Stomach (tissue), 8 donors: ENCODE measurements at regions not wholly inside any gene's neighbourhood (a gene's known extent, or its start where the extent isn't known, plus 50 kb on each side); places are given as distances from the start of the nearest gene placed in this dataset.

Experiments used
- DNase-seq, 2 donors: peaks; one replicate each; pipeline versions ENCODE4 v3.0.0 to v3.0.0-alpha.2; 2013 to 2019
- H3K27ac ChIP-seq, 5 donors: fragments of 200-600 bp in 4 of 5; sonication (generic) in 4 of 5; one replicate each; pipeline ENCODE4 v1.5.1; 2013 to 2019; ENCODE audit warnings: mild to moderate bottlenecking in 1 of 5, moderate library complexity in 1 of 5
- H3K27me3 ChIP-seq, 3 donors: fragments of 200-600 bp; sonication (generic); one replicate each; pipeline ENCODE4 v1.5.1; 2017 to 2019; ENCODE audit warnings: mixed run types in 1 of 3
- H3K36me3 ChIP-seq, 4 donors: fragments of 200-600 bp; sonication (generic); 1 replicate in 3 of 4; 2 replicates in 1 of 4; pipeline ENCODE4 v1.5.1; 2016 to 2019
- H3K4me1 ChIP-seq, 4 donors: fragments of 200-600 bp; sonication (generic); one replicate each; pipeline ENCODE4 v1.5.1; 2016 to 2019
- H3K4me3 ChIP-seq, 4 donors: fragments of 200-600 bp; sonication (generic) in 3 of 4; one replicate each; pipeline ENCODE4 v1.5.1; 2016 to 2019; ENCODE audit warnings: mild to moderate bottlenecking in 1 of 4
- H3K9me3 ChIP-seq, 4 donors: fragments of 200-600 bp; sonication (generic); one replicate each; pipeline ENCODE4 v1.5.1; 2016 to 2019
- EP300 ChIP-seq: sonication (generic); formaldehyde crosslinking; IDR thresholded peaks from one replicate; pipeline ENCODE4 v1.6.1; 2017; ENCODE audit warnings: antibody characterized with exemption
- POLR2A ChIP-seq, 4 donors: fragments of 450-650 bp; IDR thresholded peaks; one replicate each; pipeline ENCODE4 v1.6.1; 2016; ENCODE audit warnings: antibody characterized with exemption in 4 of 4, control low read depth in 2 of 4, mild to moderate bottlenecking in 1 of 4, moderate library complexity in 1 of 4
- POLR2AphosphoS5 ChIP-seq, 3 donors: sonication (generic); formaldehyde crosslinking; IDR thresholded peaks; one replicate each; pipeline ENCODE4 v1.6.1; 2016; ENCODE audit warnings: antibody characterized with exemption in 3 of 3
- WGBS, 5 donors: extraction: QIAGEN DNeasy Blood & Tissue Kit in 3 of 5; methylation state at CpG; one replicate each; pipeline versions ENCODE4 v1.1.5 to v1.1.7; 2013 to 2018; 5-methylcytosine and 5-hydroxymethylcytosine counted together
- intact Hi-C: fragments of 100-400 bp; cut with DNase I; formaldehyde crosslinking; loops from one replicate; pipeline ENCODE4 v1.15.1; 2023; ENCODE audit warnings: low total_unique reads
- TF ChIP-seq, protein P1 (sequence below), 7 experiments: fragments of 450-650 bp in 4 of 7; fragments of 200-600 bp in 3 of 7; sonication (generic) in 3 of 7; IDR thresholded peaks; one replicate each; pipeline ENCODE4 v1.5.1; 2016 to 2019; ENCODE audit warnings: antibody characterized with exemption in 7 of 7, control low read depth in 2 of 7, mild to moderate bottlenecking in 1 of 7
- donor health status: healthy with polysubstance abuse.
- donor health status: Bipolar disorder and iron deficiency.
- donor health status: healthy.

DNA sequence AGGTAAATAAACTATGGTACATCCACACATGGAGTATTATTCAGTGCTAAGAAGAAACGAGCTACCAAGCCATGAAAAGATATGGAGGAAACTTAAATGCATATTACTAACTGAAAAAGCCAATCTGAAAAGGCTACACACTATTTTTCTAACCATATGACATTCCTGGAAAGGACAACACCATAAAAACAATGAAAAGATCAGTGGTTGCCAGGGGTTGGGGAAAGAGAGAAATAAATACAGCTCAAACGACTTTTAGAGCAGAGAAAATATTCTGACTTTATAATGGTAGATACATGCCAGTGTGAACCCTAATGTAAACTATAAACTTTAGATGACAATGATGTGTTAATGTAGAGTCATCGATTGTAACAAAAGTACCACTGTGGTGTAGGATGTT, 225.9 kb upstream of the BTBD3 start:
- WGBS, 5 donors = 64 to 74% (median 70%) methylated on average over 3 of the region's 3 CpGs

DNA sequence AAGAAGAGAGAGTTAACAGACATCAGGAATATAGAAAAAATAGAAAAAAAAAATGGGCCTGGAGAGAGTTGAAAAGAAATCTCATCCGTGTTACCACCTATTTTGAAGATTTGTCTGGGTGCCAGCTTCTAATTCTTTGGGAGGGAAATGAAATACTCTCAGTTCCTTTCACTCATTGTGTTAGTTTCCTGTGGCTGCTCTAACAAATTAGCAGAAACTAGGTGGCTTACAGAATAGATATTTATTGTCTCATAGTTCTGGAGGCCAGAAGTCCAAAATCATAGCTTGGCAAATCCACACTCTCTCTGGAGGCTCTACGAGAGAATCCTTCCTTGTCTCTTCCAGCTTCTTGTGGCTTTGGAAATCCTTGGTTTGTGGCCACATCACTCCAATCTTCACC, 225.1 kb upstream of the BTBD3 start:
- 47 to 67% (median 58%) methylated on average over 2 of the region's 2 CpGs for WGBS, 5 donors
- H3K4me3 ChIP-seq = no peak overlapping the region
- H3K9me3 ChIP-seq = peaks cover 0 to 5% (median under 1%) of the 10 kb centered on the region in 4 donors
- H3K27ac ChIP-seq = no peak overlapping the region
- TF ChIP-seq, protein P1, sequence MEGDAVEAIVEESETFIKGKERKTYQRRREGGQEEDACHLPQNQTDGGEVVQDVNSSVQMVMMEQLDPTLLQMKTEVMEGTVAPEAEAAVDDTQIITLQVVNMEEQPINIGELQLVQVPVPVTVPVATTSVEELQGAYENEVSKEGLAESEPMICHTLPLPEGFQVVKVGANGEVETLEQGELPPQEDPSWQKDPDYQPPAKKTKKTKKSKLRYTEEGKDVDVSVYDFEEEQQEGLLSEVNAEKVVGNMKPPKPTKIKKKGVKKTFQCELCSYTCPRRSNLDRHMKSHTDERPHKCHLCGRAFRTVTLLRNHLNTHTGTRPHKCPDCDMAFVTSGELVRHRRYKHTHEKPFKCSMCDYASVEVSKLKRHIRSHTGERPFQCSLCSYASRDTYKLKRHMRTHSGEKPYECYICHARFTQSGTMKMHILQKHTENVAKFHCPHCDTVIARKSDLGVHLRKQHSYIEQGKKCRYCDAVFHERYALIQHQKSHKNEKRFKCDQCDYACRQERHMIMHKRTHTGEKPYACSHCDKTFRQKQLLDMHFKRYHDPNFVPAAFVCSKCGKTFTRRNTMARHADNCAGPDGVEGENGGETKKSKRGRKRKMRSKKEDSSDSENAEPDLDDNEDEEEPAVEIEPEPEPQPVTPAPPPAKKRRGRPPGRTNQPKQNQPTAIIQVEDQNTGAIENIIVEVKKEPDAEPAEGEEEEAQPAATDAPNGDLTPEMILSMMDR (IDR thresholded peaks at IDR 0.05) = no peak
- TF ChIP-seq EP300 (no peak), POLR2A (IDR thresholded peaks at IDR 0.05) (no peak), POLR2AphosphoS5 (IDR thresholded peaks at IDR 0.05) (no peak)
- DNase-seq = no peak
- H3K4me1 ChIP-seq = peaks cover 0 to 7% (median 4%) of the 10 kb centered on the region in 4 donors
- intact Hi-C loops = no loop called here
- H3K36me3 ChIP-seq = no peaks in the 10 kb centered on the region
- no peaks in the 10 kb centered on the region for H3K27me3 ChIP-seq

More for the DNA sequence above, 225.9 kb upstream of the BTBD3 start:
- no peak for DNase-seq
- intact Hi-C loops = no loop called here
- H3K4me3 ChIP-seq = no peak overlapping the region
- no peaks in the 10 kb centered on the region for H3K9me3 ChIP-seq
- TF ChIP-seq POLR2A (IDR thresholded peaks at IDR 0.05) (no peak), POLR2AphosphoS5 (IDR thresholded peaks at IDR 0.05) (no peak), EP300 (no peak)
- TF ChIP-seq, protein P1 (IDR thresholded peaks at IDR 0.05) = no peak
- peaks cover 8 to 15% (median 12%) of the 10 kb centered on the region in 4 donors for H3K4me1 ChIP-seq
- H3K27me3 ChIP-seq = peaks cover 0 to 4% (median 0%) of the 10 kb centered on the region in 3 donors
- no peak overlapping the region for H3K27ac ChIP-seq
- H3K36me3 ChIP-seq = no peaks in the 10 kb centered on the region

DNA sequence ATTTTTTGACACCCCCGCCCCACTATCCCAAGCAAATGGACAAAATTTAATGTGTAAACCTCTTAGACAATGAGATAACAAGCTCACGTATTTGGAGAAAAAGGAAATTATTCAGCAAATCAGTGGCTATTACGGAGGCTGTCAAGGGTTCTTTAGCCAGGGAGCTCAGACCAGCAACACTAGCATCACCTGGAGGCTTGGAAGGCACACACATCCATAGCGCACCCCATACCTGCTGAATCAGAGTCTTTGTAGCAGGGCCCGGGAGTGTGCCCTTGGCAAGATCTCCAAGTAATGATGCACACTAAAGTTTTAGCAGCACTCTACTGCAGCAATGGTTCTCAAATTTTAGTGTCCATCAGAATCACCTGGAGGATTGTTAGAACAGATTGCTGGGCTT, 223.2 kb upstream of the BTBD3 start:
- intact Hi-C loops = no loop called here
- no peaks in the 10 kb centered on the region for H3K27me3 ChIP-seq
- no peak overlapping the region for H3K4me3 ChIP-seq
- peaks cover 0 to 10% (median 2%) of the 10 kb centered on the region in 4 donors for H3K9me3 ChIP-seq
- H3K27ac ChIP-seq = no peak overlapping the region
- TF ChIP-seq EP300 (no peak), POLR2A (IDR thresholded peaks at IDR 0.05) (no peak), POLR2AphosphoS5 (IDR thresholded peaks at IDR 0.05) (no peak)
- TF ChIP-seq, protein P1 (IDR thresholded peaks at IDR 0.05) = no peak
- H3K36me3 ChIP-seq = no peaks in the 10 kb centered on the region
- no peaks in the 10 kb centered on the region for H3K4me1 ChIP-seq
- no peak for DNase-seq
- WGBS, 5 donors = 88 to 96% (median 94%) methylated on average over 5 of the region's 5 CpGs

DNA sequence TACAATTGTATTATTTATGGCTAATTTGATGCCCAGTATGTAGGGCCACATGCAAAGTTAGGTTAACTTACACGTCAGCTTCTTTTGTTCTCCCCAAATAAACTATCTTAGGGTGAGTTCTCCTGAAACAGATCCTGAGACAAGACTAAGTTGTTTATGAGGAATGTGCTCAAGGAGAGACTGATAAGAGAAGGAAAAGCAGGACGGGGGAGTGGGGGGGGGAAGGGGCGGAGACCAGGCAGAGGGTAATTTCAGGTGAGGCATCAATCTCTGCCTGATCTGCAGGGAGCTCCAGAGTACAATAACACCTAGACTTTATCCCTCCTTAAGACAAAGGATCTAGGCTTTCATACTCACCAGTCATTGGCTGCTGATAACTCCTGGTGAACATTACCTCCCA, 220.6 kb upstream of the BTBD3 start:
- intact Hi-C loops = no loop called here
- H3K36me3 ChIP-seq = no peaks in the 10 kb centered on the region
- H3K27me3 ChIP-seq = no peaks in the 10 kb centered on the region
- no peak for TF ChIP-seq POLR2A (IDR thresholded peaks at IDR 0.05)
- TF ChIP-seq EP300 = no peak
- TF ChIP-seq, protein P1 (IDR thresholded peaks at IDR 0.05) = no peak
- TF ChIP-seq POLR2AphosphoS5 (IDR thresholded peaks at IDR 0.05) = no peak
- H3K27ac ChIP-seq = no peak overlapping the region
- H3K9me3 ChIP-seq = peaks cover 0 to 10% (median 2%) of the 10 kb centered on the region in 4 donors
- H3K4me3 ChIP-seq = no peak overlapping the region
- H3K4me1 ChIP-seq = no peaks in the 10 kb centered on the region
- DNase-seq = no peak
- WGBS, 5 donors = 59 to 64% (median 64%) methylated on average over 3 of the region's 3 CpGs
